ENCODE measurements at regions not wholly inside any gene's neighbourhood (a gene's known extent, or its start where the extent isn't known, plus 50 kb on each side); places are given as distances from the start of the nearest gene placed in this dataset.

DNA sequence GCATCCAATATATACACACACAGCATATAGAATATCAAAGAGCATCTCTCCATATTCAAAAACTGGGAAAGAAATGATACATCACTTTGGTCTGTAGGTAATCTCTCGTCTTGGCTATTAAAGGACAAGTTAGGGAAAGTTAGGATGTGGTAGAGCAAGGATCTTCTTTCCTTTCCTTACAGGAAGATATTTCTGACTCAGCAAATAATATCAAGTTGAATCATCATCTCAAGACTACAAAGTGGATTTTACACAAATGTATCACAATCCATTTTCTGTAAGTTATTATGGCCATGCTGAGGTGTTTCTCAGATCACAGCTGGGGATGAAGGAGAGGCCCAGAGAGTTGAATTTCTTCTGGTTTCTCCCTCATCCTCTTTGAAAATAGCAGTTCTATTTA, 651.7 kb upstream of the CCNG1 start:
- TF ChIP-seq, protein P1, sequence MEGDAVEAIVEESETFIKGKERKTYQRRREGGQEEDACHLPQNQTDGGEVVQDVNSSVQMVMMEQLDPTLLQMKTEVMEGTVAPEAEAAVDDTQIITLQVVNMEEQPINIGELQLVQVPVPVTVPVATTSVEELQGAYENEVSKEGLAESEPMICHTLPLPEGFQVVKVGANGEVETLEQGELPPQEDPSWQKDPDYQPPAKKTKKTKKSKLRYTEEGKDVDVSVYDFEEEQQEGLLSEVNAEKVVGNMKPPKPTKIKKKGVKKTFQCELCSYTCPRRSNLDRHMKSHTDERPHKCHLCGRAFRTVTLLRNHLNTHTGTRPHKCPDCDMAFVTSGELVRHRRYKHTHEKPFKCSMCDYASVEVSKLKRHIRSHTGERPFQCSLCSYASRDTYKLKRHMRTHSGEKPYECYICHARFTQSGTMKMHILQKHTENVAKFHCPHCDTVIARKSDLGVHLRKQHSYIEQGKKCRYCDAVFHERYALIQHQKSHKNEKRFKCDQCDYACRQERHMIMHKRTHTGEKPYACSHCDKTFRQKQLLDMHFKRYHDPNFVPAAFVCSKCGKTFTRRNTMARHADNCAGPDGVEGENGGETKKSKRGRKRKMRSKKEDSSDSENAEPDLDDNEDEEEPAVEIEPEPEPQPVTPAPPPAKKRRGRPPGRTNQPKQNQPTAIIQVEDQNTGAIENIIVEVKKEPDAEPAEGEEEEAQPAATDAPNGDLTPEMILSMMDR (IDR thresholded peaks at IDR 0.05; ENCODE audit: poor library complexity) = no peak
- TF ChIP-seq EZH2 (IDR thresholded peaks at IDR 0.05; ENCODE audit: borderline replicate concordance) (no peak), EZH2phosphoT487 (IDR thresholded peaks at IDR 0.05; ENCODE audit: low read depth, severe bottlenecking, unreplicated experiment) (no peak)
